22Rv1 (cell line): ENCODE measurements at regions not wholly inside any gene's neighbourhood (a gene's known extent, or its start where the extent isn't known, plus 50 kb on each side); places are given as distances from the start of the nearest gene placed in this dataset.

Experiments
- CTCF ChIP-seq: fragments of 450-650 bp; IDR thresholded peaks from 2 replicates; pipeline ENCODE4 v1.5.1; 2017; ENCODE audit warnings: mild to moderate bottlenecking
- ZFX ChIP-seq: fragments of 450-650 bp; IDR thresholded peaks from 2 replicates; pipeline ENCODE4 v1.6.1; 2017; ENCODE audit warnings: antibody characterized with exemption, borderline replicate concordance

GRCh38 chr5:52498607-52499006, 289.1 kb upstream of the ITGA1 start:
- no peak for TF ChIP-seq CTCF
- TF ChIP-seq ZFX, result no peak
